ENCODE measurements at regions not wholly inside any gene's neighbourhood (a gene's known extent, or its start where the extent isn't known, plus 50 kb on each side); places are given as distances from the start of the nearest gene placed in this dataset.

GRCh38 chr10:62912086-62912485 is 95.9 kb upstream of the EGR2 start:
- CTCF ChIA-PET: no interaction called here
- POLR2A ChIA-PET: no interaction called here
- DNase-seq (ENCODE audit: extremely low spot score): no peak
- TF ChIP-seq TARDBP (IDR thresholded peaks at IDR 0.05) (no peak), CTBP1 (IDR thresholded peaks at IDR 0.05; ENCODE audit: borderline replicate concordance) (no peak), SP1 (IDR thresholded peaks at IDR 0.05) (no peak), ZNF384 (IDR thresholded peaks at IDR 0.05) (no peak), HDGF (IDR thresholded peaks at IDR 0.05; ENCODE audit: borderline replicate concordance) (no peak), SUZ12 (IDR thresholded peaks at IDR 0.05) (no peak), FOXM1 (IDR thresholded peaks at IDR 0.05; ENCODE audit: borderline replicate concordance) (no peak), PKNOX1 (IDR thresholded peaks at IDR 0.05) (no peak), FOXK2 (IDR thresholded peaks at IDR 0.05) (no peak)

- TF ChIP-seq NFRKB (IDR thresholded peaks at IDR 0.05): no peak
- no peak for TF ChIP-seq ELF4 (IDR thresholded peaks at IDR 0.05)
- TF ChIP-seq SP1 (IDR thresholded peaks at IDR 0.05): no peak
- TF ChIP-seq FOXM1 (IDR thresholded peaks at IDR 0.05; ENCODE audit: borderline replicate concordance): no peak
- no peak for TF ChIP-seq FOXK2 (IDR thresholded peaks at IDR 0.05)
- TF ChIP-seq TARDBP (IDR thresholded peaks at IDR 0.05): no peak
- TF ChIP-seq FOXA1 (IDR thresholded peaks at IDR 0.05): no peak
- no peak for TF ChIP-seq SUZ12 (IDR thresholded peaks at IDR 0.05)
- no peak for TF ChIP-seq CTBP1 (IDR thresholded peaks at IDR 0.05; ENCODE audit: borderline replicate concordance)
- TF ChIP-seq BHLHE40 (IDR thresholded peaks at IDR 0.05; ENCODE audit: borderline replicate concordance): no peak
- TF ChIP-seq L3MBTL2 (conservative IDR thresholded peaks at IDR 0.05): no peak
- TF ChIP-seq ZNF384 (IDR thresholded peaks at IDR 0.05): no peak
- no peak for TF ChIP-seq ARNT (IDR thresholded peaks at IDR 0.05)
- no peak for TF ChIP-seq PKNOX1 (IDR thresholded peaks at IDR 0.05)
- TF ChIP-seq HDGF (IDR thresholded peaks at IDR 0.05; ENCODE audit: borderline replicate concordance): no peak
- TF ChIP-seq LEF1 (IDR thresholded peaks at IDR 0.05; ENCODE audit: borderline replicate concordance): no peak
- DNase-seq (ENCODE audit: extremely low spot score): no peak
- CTCF ChIA-PET: no interaction called here
- POLR2A ChIA-PET: no interaction called here
Observed at GRCh38 chr10:62911210-62911963, 95.2 kb upstream of the EGR2 start.

GRCh38 chr10:62907470-62908212 is 91.5 kb upstream of the EGR2 start:
- ChIA-PET CTCF (interaction anchor here (0.6 kb wide), 1 partner anchor 35 kb away, joined by 3 read pairs; no protein-coding TSS in a partner anchor), POLR2A (no interaction called here)
- DNase-seq (ENCODE audit: extremely low spot score): no peak
- TF ChIP-seq NFRKB (IDR thresholded peaks at IDR 0.05): no peak
- no peak for TF ChIP-seq SUZ12 (IDR thresholded peaks at IDR 0.05)
- TF ChIP-seq PKNOX1 (IDR thresholded peaks at IDR 0.05): no peak
- no peak for TF ChIP-seq BHLHE40 (IDR thresholded peaks at IDR 0.05; ENCODE audit: borderline replicate concordance)
- no peak for TF ChIP-seq FOXM1 (IDR thresholded peaks at IDR 0.05; ENCODE audit: borderline replicate concordance)
- TF ChIP-seq TARDBP (IDR thresholded peaks at IDR 0.05): no peak
- no peak for TF ChIP-seq ARNT (IDR thresholded peaks at IDR 0.05)
- TF ChIP-seq ELF4 (IDR thresholded peaks at IDR 0.05): no peak
- TF ChIP-seq FOXK2 (IDR thresholded peaks at IDR 0.05): no peak
- TF ChIP-seq L3MBTL2 (conservative IDR thresholded peaks at IDR 0.05): no peak
- TF ChIP-seq FOXA1 (IDR thresholded peaks at IDR 0.05): no peak
- TF ChIP-seq LEF1 (IDR thresholded peaks at IDR 0.05; ENCODE audit: borderline replicate concordance): no peak
- TF ChIP-seq ZNF384 (IDR thresholded peaks at IDR 0.05): no peak
- no peak for TF ChIP-seq SP1 (IDR thresholded peaks at IDR 0.05)
- TF ChIP-seq HDGF (IDR thresholded peaks at IDR 0.05; ENCODE audit: borderline replicate concordance): no peak
- no peak for TF ChIP-seq CTBP1 (IDR thresholded peaks at IDR 0.05; ENCODE audit: borderline replicate concordance)

- ChIA-PET POLR2A (no interaction called here), CTCF (no interaction called here)
- DNase-seq (ENCODE audit: extremely low spot score): no peak
- no peak for TF ChIP-seq ARNT (IDR thresholded peaks at IDR 0.05)
- no peak for TF ChIP-seq BHLHE40 (IDR thresholded peaks at IDR 0.05; ENCODE audit: borderline replicate concordance)
- no peak for TF ChIP-seq CTBP1 (IDR thresholded peaks at IDR 0.05; ENCODE audit: borderline replicate concordance)
- no peak for TF ChIP-seq SUZ12 (IDR thresholded peaks at IDR 0.05)
- TF ChIP-seq FOXM1 (IDR thresholded peaks at IDR 0.05; ENCODE audit: borderline replicate concordance): no peak
- TF ChIP-seq LEF1 (IDR thresholded peaks at IDR 0.05; ENCODE audit: borderline replicate concordance): no peak
- no peak for TF ChIP-seq FOXK2 (IDR thresholded peaks at IDR 0.05)
- TF ChIP-seq ZNF384 (IDR thresholded peaks at IDR 0.05): no peak
- TF ChIP-seq TARDBP (IDR thresholded peaks at IDR 0.05): no peak
- TF ChIP-seq NFRKB (IDR thresholded peaks at IDR 0.05): no peak
- no peak for TF ChIP-seq SP1 (IDR thresholded peaks at IDR 0.05)
Observed at GRCh38 chr10:62904281-62904875, 88.2 kb upstream of the EGR2 start.

- DNase-seq (ENCODE audit: extremely low spot score): no peak
- ChIA-PET POLR2A (no interaction called here), CTCF (no interaction called here)
- TF ChIP-seq FOXK2 (IDR thresholded peaks at IDR 0.05): no peak
- TF ChIP-seq BHLHE40 (IDR thresholded peaks at IDR 0.05; ENCODE audit: borderline replicate concordance): no peak
- TF ChIP-seq SUZ12 (IDR thresholded peaks at IDR 0.05): no peak
- no peak for TF ChIP-seq ZNF384 (IDR thresholded peaks at IDR 0.05)
- TF ChIP-seq ARNT (IDR thresholded peaks at IDR 0.05): no peak
- no peak for TF ChIP-seq SP1 (IDR thresholded peaks at IDR 0.05)
- TF ChIP-seq LEF1 (IDR thresholded peaks at IDR 0.05; ENCODE audit: borderline replicate concordance): no peak
- TF ChIP-seq HDGF (IDR thresholded peaks at IDR 0.05; ENCODE audit: borderline replicate concordance): no peak
- TF ChIP-seq NFRKB (IDR thresholded peaks at IDR 0.05): no peak
- TF ChIP-seq L3MBTL2 (conservative IDR thresholded peaks at IDR 0.05): no peak
- TF ChIP-seq FOXA1 (IDR thresholded peaks at IDR 0.05): no peak
- TF ChIP-seq TARDBP (IDR thresholded peaks at IDR 0.05): no peak
- TF ChIP-seq FOXM1 (IDR thresholded peaks at IDR 0.05; ENCODE audit: borderline replicate concordance): no peak
Observed at GRCh38 chr10:62903828-62904227, 87.7 kb upstream of the EGR2 start.
